ENCODE measurements at regions not wholly inside any gene's neighbourhood (a gene's known extent, or its start where the extent isn't known, plus 50 kb on each side); places are given as distances from the start of the nearest gene placed in this dataset. TPM values are rescaled to one million over a fixed set of nuclear protein-coding genes. Genes with fewer than 3 reads are reported as not detected.

DNA sequence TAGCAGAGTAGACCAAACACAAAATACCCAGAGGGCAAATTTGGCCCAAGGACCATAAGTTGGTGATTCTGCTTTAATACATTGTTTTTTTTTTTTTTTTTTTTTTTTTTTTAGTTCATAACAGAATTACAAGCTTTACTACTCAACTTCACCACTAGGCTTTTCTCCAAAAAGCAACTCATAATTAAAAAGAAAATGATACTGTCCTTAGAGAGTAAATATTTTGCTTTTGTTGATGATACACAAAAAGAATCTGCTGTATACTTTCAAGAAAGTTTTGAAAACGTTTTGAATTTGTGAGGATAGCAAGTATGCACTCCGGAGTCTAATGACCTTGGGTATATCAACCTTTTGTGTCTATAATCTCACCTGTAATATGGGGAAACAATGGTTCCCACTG lies 68.9 kb upstream of the LMO3 start:
- no peak for DNase-seq

DNA sequence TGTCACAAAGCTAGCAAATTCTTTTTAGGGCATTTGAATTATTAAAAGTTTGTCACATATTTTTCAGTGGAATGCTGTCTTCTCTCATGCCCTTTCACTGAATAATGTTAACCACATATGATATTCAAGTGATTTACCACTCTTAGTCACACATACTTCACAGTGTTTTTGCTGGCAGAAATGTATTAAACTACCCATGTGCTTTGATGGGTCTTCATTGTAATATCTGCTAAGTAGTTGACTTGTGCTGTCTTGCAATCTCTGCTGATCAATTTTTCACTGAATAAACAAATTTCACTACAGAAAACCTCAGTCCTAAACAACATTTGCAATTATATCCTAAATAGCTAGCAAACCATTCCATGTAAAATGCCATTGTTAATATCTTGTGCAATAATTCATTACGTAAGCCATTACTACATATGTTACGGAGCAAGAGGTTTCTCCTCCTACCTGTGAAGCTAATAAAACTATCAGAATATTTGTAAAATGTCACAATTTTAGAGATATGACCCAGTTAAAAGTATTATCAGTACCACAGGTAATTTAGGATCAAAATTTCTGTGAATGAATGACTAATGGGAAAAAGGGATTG lies 64.6 kb upstream of the LMO3 start:
- DNase-seq, result no peak

DNA sequence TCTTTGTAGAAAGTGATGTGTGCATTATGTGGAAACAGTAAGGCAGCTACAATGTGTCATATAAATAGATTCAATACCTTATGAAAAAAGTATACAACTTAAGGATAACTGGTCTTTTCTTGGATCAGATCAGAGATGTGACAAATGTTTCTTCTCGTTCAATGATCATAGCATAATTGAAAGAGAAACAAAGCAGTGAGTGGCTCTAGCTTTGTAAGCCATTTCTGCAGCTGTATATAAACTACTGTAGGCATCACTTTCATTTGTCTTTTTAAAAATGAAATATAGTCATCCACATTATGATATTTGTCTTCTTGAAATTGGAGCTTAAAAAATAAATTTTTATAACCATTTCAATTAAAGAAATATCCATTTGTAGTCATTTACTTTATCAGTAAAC lies 63.8 kb upstream of the LMO3 start:
- DNase-seq, result no peak

DNA sequence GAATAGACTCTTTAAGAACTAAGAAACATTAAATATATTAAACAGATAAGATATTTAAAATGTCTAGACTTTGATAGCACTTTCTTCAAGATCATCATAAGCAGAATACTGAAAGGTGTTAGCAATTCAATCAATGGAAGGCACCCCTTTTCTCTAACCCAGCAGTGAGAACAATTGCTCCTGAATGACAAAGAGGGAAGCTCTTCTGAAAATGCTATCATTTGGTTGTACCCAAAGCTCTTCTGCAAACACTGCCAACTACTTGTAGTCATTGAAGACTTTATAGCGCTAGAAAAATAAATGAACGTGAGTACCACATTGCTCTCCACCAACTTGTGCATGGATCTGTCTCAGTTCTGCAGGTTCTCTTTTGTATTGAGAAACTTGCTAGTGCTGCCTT lies 62.2 kb upstream of the LMO3 start:
- no peak for DNase-seq

DNA sequence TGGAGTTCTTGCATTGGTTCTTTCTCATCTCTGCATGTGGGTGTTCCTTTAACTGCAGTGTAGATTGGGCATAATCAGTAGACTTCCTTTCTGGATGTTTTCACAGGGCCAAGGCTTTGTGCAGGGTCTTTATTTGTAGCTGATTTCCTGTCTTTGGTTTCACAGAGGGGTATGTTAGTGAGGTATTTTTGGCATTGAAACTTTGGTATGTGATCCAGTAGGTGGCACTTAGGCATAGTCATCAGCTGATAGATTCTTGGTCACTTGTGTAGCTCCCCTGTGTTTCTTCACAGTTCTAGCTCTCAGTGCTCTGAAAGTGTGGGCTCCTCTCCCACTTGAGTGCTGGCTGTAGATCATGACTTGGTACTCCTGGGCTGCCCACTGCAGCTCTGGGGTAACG lies 52.7 kb upstream of the LMO3 start:
- DNase-seq, result no peak

Small RNA genes lying in the stretch of these regions (small RNA-seq; reads per million reads assigned to genes)
- not detected for gene RNU6-837P

All from occipital lobe (tissue), 2 donors.